GM18867 (cell line): ENCODE measurements at regions not wholly inside any gene's neighbourhood (a gene's known extent, or its start where the extent isn't known, plus 50 kb on each side); places are given as distances from the start of the nearest gene placed in this dataset.
"Not testable (repeated sequence)": the region's sequence is repeated elsewhere in the genome, so short reads cannot be mapped to it uniquely, and the experiment has no call there.

ENCODE experiments used
- ATAC-seq: cut with Tn5 transposase; IDR thresholded peaks from one replicate; pipeline ENCODE4 v1.9.1; 2021; ENCODE audit warnings: mild to moderate bottlenecking, moderate library complexity; ENCODE audit not compliant: unreplicated experiment

GRCh38 chr3:137295336-137295735 lies 337.6 kb downstream of the IL20RB start:
- ATAC-seq, result no peak

GRCh38 chr3:137296116-137296515 lies 338.3 kb downstream of the IL20RB start:
- ATAC-seq, result no peak

- no peak for ATAC-seq
Observed at GRCh38 chr3:137297770-137298169, 340.0 kb downstream of the IL20RB start.

GRCh38 chr3:137300703-137301102 lies 342.9 kb downstream of the IL20RB start:
- ATAC-seq, result no peak

GRCh38 chr3:137304313-137305056 lies 346.7 kb downstream of the IL20RB start:
- ATAC-seq, result no peak

- no peak for ATAC-seq
Observed at GRCh38 chr3:137324114-137324513, 366.3 kb downstream of the IL20RB start.

- no peak for ATAC-seq
Observed at GRCh38 chr3:137325170-137325569, 367.4 kb downstream of the IL20RB start.

- ATAC-seq, result no peak
Observed at GRCh38 chr3:137325934-137326333, 368.2 kb downstream of the IL20RB start.

GRCh38 chr3:137329594-137329993 lies 371.8 kb downstream of the IL20RB start:
- ATAC-seq, result no peak

- ATAC-seq, result no peak
Observed at GRCh38 chr3:137330246-137330645, 372.5 kb downstream of the IL20RB start.

- peak; percentile 74 for ATAC-seq
Observed at GRCh38 chr3:137332297-137332696, 374.5 kb downstream of the IL20RB start.

GRCh38 chr3:137335478-137335877 lies 377.7 kb downstream of the IL20RB start:
- ATAC-seq, result no peak

GRCh38 chr3:137338400-137338799 lies 380.6 kb downstream of the IL20RB start:
- not testable (repeated sequence) for ATAC-seq

GRCh38 chr3:137343283-137343682 lies 385.5 kb downstream of the IL20RB start:
- ATAC-seq, result no peak

- ATAC-seq, result no peak
Observed at GRCh38 chr3:137347132-137347531, 389.3 kb downstream of the IL20RB start.

GRCh38 chr3:137347817-137348368 lies 390.1 kb downstream of the IL20RB start:
- ATAC-seq, result no peak

- no peak for ATAC-seq
Observed at GRCh38 chr3:137348936-137349335, 391.2 kb downstream of the IL20RB start.

GRCh38 chr3:137349557-137350348 lies 392.0 kb downstream of the IL20RB start:
- no peak for ATAC-seq

GRCh38 chr3:137360531-137361201 lies 402.9 kb downstream of the IL20RB start:
- no peak for ATAC-seq

- ATAC-seq, result no peak
Observed at GRCh38 chr3:137382005-137382594, 382.0 kb upstream of the SOX14 start.

GRCh38 chr3:137385922-137386321 lies 378.2 kb upstream of the SOX14 start:
- ATAC-seq, result no peak
